Fibroblast of the aortic adventitia (primary cell): ENCODE measurements at regions not wholly inside any gene's neighbourhood (a gene's known extent, or its start where the extent isn't known, plus 50 kb on each side); places are given as distances from the start of the nearest gene placed in this dataset.

Source experiments
- DNase-seq: peaks from one replicate; pipeline ENCODE4 v3.0.0-alpha.2; 2010; ENCODE audit warnings: low read depth
- H3K4me3 ChIP-seq: 2 replicates; pipeline ENCODE4 v1.5.1; 2011; ENCODE audit warnings: low read depth, mild to moderate bottlenecking, control low read depth, low read length, moderate library complexity
- TF ChIP-seq, protein P1 (sequence below): IDR thresholded peaks from 2 replicates; pipeline ENCODE4 v1.5.1; 2011; ENCODE audit warnings: mild to moderate bottlenecking, low read length, control low read depth, inconsistent platforms; ENCODE audit not compliant: insufficient read depth

DNA sequence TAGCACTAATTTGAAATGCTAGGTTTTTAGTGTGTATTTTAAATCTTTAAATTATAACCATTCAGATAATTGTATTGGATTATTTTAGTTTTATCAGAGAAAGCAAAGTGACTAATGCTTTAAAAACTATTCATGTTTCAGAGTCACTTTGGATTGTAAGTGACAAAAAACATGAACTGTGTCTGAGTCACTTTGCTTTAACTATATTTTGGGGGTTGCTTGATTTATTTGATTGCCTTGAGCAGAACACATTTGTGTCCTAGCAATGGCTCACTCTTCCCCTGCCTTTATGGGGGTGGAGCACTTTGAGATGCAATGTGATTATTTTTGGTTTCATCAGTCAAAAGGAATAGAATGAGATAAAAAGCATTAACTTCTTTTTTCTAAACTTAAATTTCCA is 188.4 kb upstream of the ARX start:
- TF ChIP-seq, protein P1, sequence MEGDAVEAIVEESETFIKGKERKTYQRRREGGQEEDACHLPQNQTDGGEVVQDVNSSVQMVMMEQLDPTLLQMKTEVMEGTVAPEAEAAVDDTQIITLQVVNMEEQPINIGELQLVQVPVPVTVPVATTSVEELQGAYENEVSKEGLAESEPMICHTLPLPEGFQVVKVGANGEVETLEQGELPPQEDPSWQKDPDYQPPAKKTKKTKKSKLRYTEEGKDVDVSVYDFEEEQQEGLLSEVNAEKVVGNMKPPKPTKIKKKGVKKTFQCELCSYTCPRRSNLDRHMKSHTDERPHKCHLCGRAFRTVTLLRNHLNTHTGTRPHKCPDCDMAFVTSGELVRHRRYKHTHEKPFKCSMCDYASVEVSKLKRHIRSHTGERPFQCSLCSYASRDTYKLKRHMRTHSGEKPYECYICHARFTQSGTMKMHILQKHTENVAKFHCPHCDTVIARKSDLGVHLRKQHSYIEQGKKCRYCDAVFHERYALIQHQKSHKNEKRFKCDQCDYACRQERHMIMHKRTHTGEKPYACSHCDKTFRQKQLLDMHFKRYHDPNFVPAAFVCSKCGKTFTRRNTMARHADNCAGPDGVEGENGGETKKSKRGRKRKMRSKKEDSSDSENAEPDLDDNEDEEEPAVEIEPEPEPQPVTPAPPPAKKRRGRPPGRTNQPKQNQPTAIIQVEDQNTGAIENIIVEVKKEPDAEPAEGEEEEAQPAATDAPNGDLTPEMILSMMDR: no peak
- no peak for DNase-seq
- no peak overlapping the region for H3K4me3 ChIP-seq

GRCh38 chrX:25202827-25203226 is 187.1 kb upstream of the ARX start:
- TF ChIP-seq, protein P1: no peak
- H3K4me3 ChIP-seq: no peak overlapping the region
- DNase-seq: no peak

- DNase-seq: peak; percentile 1
- TF ChIP-seq, protein P1: no peak
- H3K4me3 ChIP-seq: no peak overlapping the region
These were observed 183.1 kb upstream of the ARX start for GRCh38 chrX:25198891-25199290.

DNA sequence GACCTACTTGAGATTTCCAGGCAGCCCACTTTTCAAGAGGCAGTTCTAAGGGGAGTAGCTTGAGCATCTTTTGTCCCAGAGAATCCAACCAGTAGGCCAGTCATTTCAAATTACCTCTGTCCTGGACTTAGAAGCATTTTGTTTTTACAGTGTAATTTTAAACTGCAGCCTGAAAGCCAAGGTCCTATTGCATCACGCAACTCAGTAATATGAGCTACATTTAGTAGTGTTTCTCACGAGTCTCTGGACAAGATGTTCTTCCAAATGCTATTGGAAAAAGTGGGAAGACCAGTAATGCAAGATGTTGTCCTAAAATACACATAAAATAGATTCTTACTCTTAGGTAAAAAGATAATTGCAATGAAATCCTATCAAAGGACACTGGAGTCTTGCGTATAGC is 182.5 kb upstream of the ARX start:
- TF ChIP-seq, protein P1: no peak
- DNase-seq: no peak
- H3K4me3 ChIP-seq: no peak overlapping the region

DNA sequence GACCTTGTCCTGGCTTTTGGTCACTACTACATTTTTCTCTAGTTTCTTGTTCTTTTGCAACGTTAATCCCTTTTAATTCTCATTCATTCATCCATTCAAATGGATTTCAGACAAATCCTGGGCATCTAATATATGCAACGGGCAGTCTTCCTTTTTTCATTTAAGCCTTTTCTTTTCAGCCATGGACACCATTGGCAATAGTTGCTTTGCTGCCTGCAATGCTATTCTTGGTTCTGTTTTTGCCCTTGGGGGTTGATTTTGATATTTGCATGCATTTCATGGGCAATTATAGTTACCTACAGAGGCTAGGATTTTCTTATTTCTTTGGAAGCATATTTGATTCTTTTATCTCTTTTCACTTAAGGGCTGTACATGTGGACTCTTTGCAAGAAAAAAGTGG is 180.5 kb upstream of the ARX start:
- no peak for DNase-seq
- H3K4me3 ChIP-seq: no peak overlapping the region
- TF ChIP-seq, protein P1: no peak

- DNase-seq: no peak
- TF ChIP-seq, protein P1: no peak
- H3K4me3 ChIP-seq: no peak overlapping the region
These were observed 175.6 kb upstream of the ARX start for GRCh38 chrX:25191403-25191802.

DNA sequence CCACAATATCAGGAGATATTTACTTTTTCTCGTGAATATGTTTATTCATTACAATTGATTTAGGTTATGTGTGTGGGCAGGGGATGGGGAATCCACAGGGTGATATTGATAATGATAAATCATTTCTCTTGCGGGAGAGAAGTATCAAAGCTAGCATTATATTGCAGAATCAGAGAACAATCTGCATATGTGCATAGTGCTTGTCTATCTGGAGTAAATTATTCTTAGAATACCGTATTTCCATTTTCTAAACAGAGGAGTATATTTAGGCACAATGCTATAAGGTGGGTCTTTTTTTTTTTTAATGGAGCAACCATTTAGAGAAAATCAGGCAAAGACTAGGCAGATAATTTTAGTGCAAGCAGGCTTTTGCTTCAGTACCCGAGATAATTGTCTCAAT is 166.0 kb upstream of the ARX start:
- DNase-seq: no peak
- no peak overlapping the region for H3K4me3 ChIP-seq
- TF ChIP-seq, protein P1: no peak
